IMR-90 (cell line): ENCODE measurements at regions not wholly inside any gene's neighbourhood (a gene's known extent, or its start where the extent isn't known, plus 50 kb on each side); places are given as distances from the start of the nearest gene placed in this dataset.

Source experiments
- ATAC-seq: fragments of 200-7000 bp; cut with Tn5 transposase; 2 replicates; pipeline ENCODE4 v1.9.1; 2020; ENCODE audit warnings: low read depth, mild to moderate bottlenecking, moderate library complexity
- BruUV-seq: library from RNA; stranded (reverse); fragments of 400-500 nt; replicated peaks from 2 replicates; lab custom pipeline; 2021; lab: Mats Ljungman, UMichigan
- CTCF ChIA-PET: fragments of 300-600 bp; formaldehyde crosslinking; extraction: SDS; loops from one replicate; lab custom pipeline; 2021; ENCODE audit warnings: antibody characterized with exemption; lab: Yijun Ruan, JAX
- POLR2A ChIA-PET: fragments of 300-600 bp; sonication (Branson Sonifier 250); formaldehyde crosslinking; loops from one replicate; lab custom pipeline; 2022; ENCODE audit warnings: antibody characterized with exemption; ENCODE audit not compliant: unreplicated experiment; lab: Charles Lee
- DNase-seq: peaks from one replicate; pipeline ENCODE4 v3.0.0; 2013
- H2AFZ ChIP-seq: replicated peaks from 2 replicates; pipeline ENCODE3; 2013; ENCODE audit warnings: low read length, mild to moderate bottlenecking; ENCODE audit not compliant: poor library complexity
- H2AK5ac ChIP-seq: 2 replicates; pipeline ENCODE4 v1.6.1; 2013; ENCODE audit warnings: low read depth, low read length, inconsistent platforms
- H2AK9ac ChIP-seq: replicated peaks from 2 replicates; pipeline ENCODE3; 2013; ENCODE audit warnings: mild to moderate bottlenecking, low read depth, low read length, moderate library complexity; ENCODE audit not compliant: poor library complexity
- H2BK120ac ChIP-seq: 2 replicates; pipeline ENCODE4 v1.6.1; 2013; ENCODE audit warnings: low read depth, low read length, inconsistent platforms
- H2BK15ac ChIP-seq: 3 replicates; pipeline ENCODE4 v1.6.1; 2013; ENCODE audit warnings: low read depth, low read length, inconsistent platforms
- H2BK20ac ChIP-seq: 2 replicates; pipeline ENCODE4 v1.6.1; 2013; ENCODE audit warnings: low read depth, mild to moderate bottlenecking, inconsistent platforms, low read length, moderate library complexity
- H2BK5ac ChIP-seq: 2 replicates; pipeline ENCODE4 v1.6.1; 2013; ENCODE audit warnings: mild to moderate bottlenecking, low read depth, low read length, inconsistent platforms; ENCODE audit not compliant: poor library complexity, severe bottlenecking
- H3K14ac ChIP-seq: replicated peaks from 2 replicates; pipeline ENCODE4 v1.6.1; 2013; ENCODE audit warnings: low read depth, low read length, inconsistent platforms
- H3K18ac ChIP-seq: 2 replicates; pipeline ENCODE4 v1.6.1; 2013; ENCODE audit warnings: low read depth, low read length, control low read depth
- H3K23ac ChIP-seq: 2 replicates; pipeline ENCODE4 v1.6.1; 2013; ENCODE audit warnings: low read depth, low read length, inconsistent platforms
- H3K27ac ChIP-seq: 2 replicates; pipeline ENCODE4 v1.5.1; 2013; ENCODE audit warnings: mild to moderate bottlenecking, control low read depth, low read length; ENCODE audit not compliant: insufficient read depth
- H3K27me3 ChIP-seq: 2 replicates; pipeline ENCODE4 v1.6.1; 2013; ENCODE audit warnings: low read length; ENCODE audit not compliant: control insufficient read depth, insufficient read depth
- H3K36me3 ChIP-seq: 2 replicates; pipeline ENCODE4 v1.6.1; 2013; ENCODE audit warnings: low read length, mixed read lengths; ENCODE audit not compliant: control insufficient read depth, insufficient read depth
- H3K4ac ChIP-seq: 2 replicates; pipeline ENCODE4 v1.6.1; 2013; ENCODE audit warnings: low read depth, low read length, inconsistent platforms
- H3K4me1 ChIP-seq: 2 replicates; pipeline ENCODE4 v1.6.1; 2013; ENCODE audit warnings: low read length, mixed read lengths; ENCODE audit not compliant: control insufficient read depth, insufficient read depth
- H3K4me2 ChIP-seq: 2 replicates; pipeline ENCODE4 v1.6.1; 2013; ENCODE audit warnings: low read depth, mild to moderate bottlenecking, control low read depth, low read length, moderate library complexity
- H3K4me3 ChIP-seq: 2 replicates; pipeline ENCODE4 v1.5.1; 2013; ENCODE audit warnings: low read depth, mild to moderate bottlenecking, control low read depth, low read length, moderate library complexity; ENCODE audit not compliant: insufficient read depth
- H3K56ac ChIP-seq: 2 replicates; pipeline ENCODE4 v1.6.1; 2013; ENCODE audit warnings: low read length, inconsistent platforms; ENCODE audit not compliant: insufficient read depth; ENCODE audit errors: extremely low read depth
- H3K79me1 ChIP-seq, 2 experiments: 2 replicates each; pipeline ENCODE4 v1.6.1; 2013; ENCODE audit warnings: low read length in 2 of 2, inconsistent platforms in 1 of 2, low read depth in 1 of 2
- H3K9ac ChIP-seq: 2 replicates; pipeline ENCODE4 v1.6.1; 2013; ENCODE audit warnings: low read depth, low read length, control low read depth
- H3K9me1 ChIP-seq: 2 replicates; pipeline ENCODE4 v1.6.1; 2013; ENCODE audit warnings: low read length, inconsistent platforms; ENCODE audit not compliant: insufficient read depth
- H3K9me3 ChIP-seq: 2 replicates; pipeline ENCODE4 v1.6.1; 2013; ENCODE audit warnings: low read length; ENCODE audit not compliant: control insufficient read depth, insufficient read depth
- H4K20me1 ChIP-seq: 2 replicates; pipeline ENCODE4 v1.6.1; 2013; ENCODE audit warnings: low read length, inconsistent platforms; ENCODE audit not compliant: insufficient read depth
- H4K5ac ChIP-seq: 2 replicates; pipeline ENCODE4 v1.6.1; 2013; ENCODE audit warnings: mild to moderate bottlenecking, low read depth, low read length, control low read depth
- H4K8ac ChIP-seq, 2 experiments: 2 replicates each; pipeline ENCODE4 v1.6.1; 2013; ENCODE audit warnings: low read depth in 2 of 2, low read length in 2 of 2, control low read depth in 1 of 2, inconsistent platforms in 1 of 2
- H4K91ac ChIP-seq: 2 replicates; pipeline ENCODE4 v1.6.1; 2013; ENCODE audit warnings: low read depth, low read length, inconsistent platforms; ENCODE audit not compliant: insufficient read depth
- BHLHE40 ChIP-seq: fragments of 150-350 bp; IDR thresholded peaks from 2 replicates; pipeline ENCODE4 v1.6.1; 2016; ENCODE audit warnings: mild to moderate bottlenecking, low read depth, low read length
- CEBPB ChIP-seq: IDR thresholded peaks from 2 replicates; pipeline ENCODE4 v1.6.1; 2012; ENCODE audit warnings: low read depth, low read length, improper control_type of control experiment
- CHD1 ChIP-seq: IDR thresholded peaks from 2 replicates; pipeline ENCODE4 v1.6.1; 2012; ENCODE audit warnings: low read depth, low read length, improper control_type of control experiment
- ELK1 ChIP-seq: fragments of 150-350 bp; IDR thresholded peaks from 2 replicates; pipeline ENCODE4 v1.6.1; 2016; ENCODE audit warnings: low read depth, mild to moderate bottlenecking, low read length, moderate library complexity, borderline replicate concordance
- FOS ChIP-seq: fragments of 150-350 bp; IDR thresholded peaks from 2 replicates; pipeline ENCODE4 v1.6.1; 2016; ENCODE audit warnings: low read depth, low read length
- MAFK ChIP-seq: IDR thresholded peaks from 2 replicates; pipeline ENCODE4 v1.6.1; 2012; ENCODE audit warnings: low read depth, low read length, improper control_type of control experiment
- MAZ ChIP-seq: IDR thresholded peaks from 2 replicates; pipeline ENCODE4 v1.6.1; 2012; ENCODE audit warnings: low read depth, mild to moderate bottlenecking, low read length, improper control_type of control experiment, moderate library complexity, borderline replicate concordance
- MXI1 ChIP-seq: IDR thresholded peaks from 2 replicates; pipeline ENCODE4 v1.6.1; 2012; ENCODE audit warnings: low read depth, mild to moderate bottlenecking, low read length, moderate library complexity, borderline replicate concordance
- NFE2L2 ChIP-seq: fragments of 150-350 bp; IDR thresholded peaks from 2 replicates; pipeline ENCODE4 v1.6.1; 2016; ENCODE audit warnings: low read depth, mild to moderate bottlenecking, low read length
- POLR2A ChIP-seq: IDR thresholded peaks from 2 replicates; pipeline ENCODE4 v1.6.1; 2012; ENCODE audit warnings: mild to moderate bottlenecking, low read depth, low read length
- RAD21 ChIP-seq: IDR thresholded peaks from 2 replicates; pipeline ENCODE4 v1.6.1; 2012; ENCODE audit warnings: low read length, improper control_type of control experiment
- RCOR1 ChIP-seq: IDR thresholded peaks from 2 replicates; pipeline ENCODE4 v1.6.1; 2012; ENCODE audit warnings: mild to moderate bottlenecking, low read length, improper control_type of control experiment; ENCODE audit not compliant: insufficient replicate concordance
- SMC3 ChIP-seq: fragments of 150-350 bp; IDR thresholded peaks from 2 replicates; pipeline ENCODE4 v1.6.1; 2016; ENCODE audit warnings: low read depth, mild to moderate bottlenecking, antibody characterized with exemption, low read length, moderate library complexity
- USF2 ChIP-seq: fragments of 150-350 bp; IDR thresholded peaks from 2 replicates; pipeline ENCODE4 v1.6.1; 2017; ENCODE audit warnings: mild to moderate bottlenecking, antibody characterized with exemption, low read length, low read depth
- WGBS, 2 experiments: methylation state at CpG; one replicate each; pipeline versions ENCODE4 v1.1.5 to v1.1.7; 2013; ENCODE audit warnings: missing lambda C conversion rate in 2 of 2; ENCODE audit not compliant: insufficient read length in 1 of 2; ENCODE audit errors: extremely low coverage in 2 of 2; 5-methylcytosine and 5-hydroxymethylcytosine counted together
- dilution Hi-C: fragments of 300-500 bp; cut with HindIII; formaldehyde crosslinking; loops from one replicate; pipeline ENCODE4 v1.14.3; 2018; ENCODE audit warnings: low sequenced_read_pairs; ENCODE audit not compliant: unreplicated experiment
- in situ Hi-C: fragments of 300-500 bp; cut with MboI; formaldehyde crosslinking; loops from 3 replicates; pipeline ENCODE4 v1.14.3; 2019; ENCODE audit warnings: low sequenced_read_pairs, inconsistent platforms, mixed read lengths
- intact Hi-C: fragments of 100-400 bp; cut with micrococcal nuclease; formaldehyde crosslinking; loops from 2 replicates; pipeline ENCODE4 v1.10.0; 2022
- TF ChIP-seq, protein P1 (sequence below): conservative IDR thresholded peaks from 2 replicates; pipeline ENCODE4 v1.5.1; 2012; ENCODE audit warnings: mild to moderate bottlenecking, low read depth, low read length, improper control_type of control experiment

GRCh38 chr16:59424714-59425273, 690.7 kb upstream of the GOT2 start:
- H3K79me1 ChIP-seq, result no peaks in the 10 kb centered on the region
- H4K91ac ChIP-seq, result no peak overlapping the region
- H2AFZ ChIP-seq, result no peak overlapping the region
- no peaks in the 10 kb centered on the region for H4K20me1 ChIP-seq
- ChIA-PET CTCF (no interaction called here), POLR2A (no interaction called here)
- H3K14ac ChIP-seq, result no peak overlapping the region
- intact Hi-C loops, result no loop called here
- H3K36me3 ChIP-seq, result no peaks in the 10 kb centered on the region
- H3K9me3 ChIP-seq, result no peaks in the 10 kb centered on the region
- no peak overlapping the region for H2BK20ac ChIP-seq
- H3K9ac ChIP-seq, result no peak overlapping the region
- TF ChIP-seq MAZ, result no peak
- TF ChIP-seq CHD1, result no peak
- no peak for TF ChIP-seq USF2
- TF ChIP-seq RAD21, result no peak
- TF ChIP-seq FOS, result no peak
- TF ChIP-seq SMC3, result no peak
- TF ChIP-seq CEBPB, result no peak
- TF ChIP-seq, protein P1, sequence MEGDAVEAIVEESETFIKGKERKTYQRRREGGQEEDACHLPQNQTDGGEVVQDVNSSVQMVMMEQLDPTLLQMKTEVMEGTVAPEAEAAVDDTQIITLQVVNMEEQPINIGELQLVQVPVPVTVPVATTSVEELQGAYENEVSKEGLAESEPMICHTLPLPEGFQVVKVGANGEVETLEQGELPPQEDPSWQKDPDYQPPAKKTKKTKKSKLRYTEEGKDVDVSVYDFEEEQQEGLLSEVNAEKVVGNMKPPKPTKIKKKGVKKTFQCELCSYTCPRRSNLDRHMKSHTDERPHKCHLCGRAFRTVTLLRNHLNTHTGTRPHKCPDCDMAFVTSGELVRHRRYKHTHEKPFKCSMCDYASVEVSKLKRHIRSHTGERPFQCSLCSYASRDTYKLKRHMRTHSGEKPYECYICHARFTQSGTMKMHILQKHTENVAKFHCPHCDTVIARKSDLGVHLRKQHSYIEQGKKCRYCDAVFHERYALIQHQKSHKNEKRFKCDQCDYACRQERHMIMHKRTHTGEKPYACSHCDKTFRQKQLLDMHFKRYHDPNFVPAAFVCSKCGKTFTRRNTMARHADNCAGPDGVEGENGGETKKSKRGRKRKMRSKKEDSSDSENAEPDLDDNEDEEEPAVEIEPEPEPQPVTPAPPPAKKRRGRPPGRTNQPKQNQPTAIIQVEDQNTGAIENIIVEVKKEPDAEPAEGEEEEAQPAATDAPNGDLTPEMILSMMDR, result no peak
- no peak for TF ChIP-seq ELK1
- no peak for TF ChIP-seq NFE2L2
- TF ChIP-seq MAFK, result no peak
- TF ChIP-seq BHLHE40, result no peak
- no peak for TF ChIP-seq MXI1
- no peak for TF ChIP-seq RCOR1
- TF ChIP-seq POLR2A, result no peak
- H3K4ac ChIP-seq, result no peak overlapping the region
- H3K4me2 ChIP-seq, result no peak overlapping the region
- BruUV-seq, result no TSS peak
- H3K56ac ChIP-seq, result no peak overlapping the region
- no peak overlapping the region for H3K18ac ChIP-seq
- in situ Hi-C loops, result no loop called here
- no peak overlapping the region for H2BK120ac ChIP-seq
- no peaks in the 10 kb centered on the region for H3K27me3 ChIP-seq
- DNase-seq (no peak), ATAC-seq (no peak)
- dilution Hi-C loops, result no loop called here
- no peak overlapping the region for H2AK9ac ChIP-seq
- no CpG with 5 or more reads among the region's 2 CpGs for WGBS, 2 experiments
- H4K5ac ChIP-seq, result no peak overlapping the region
- no peak overlapping the region for H3K4me3 ChIP-seq
- H3K4me1 ChIP-seq, result no peaks in the 10 kb centered on the region
- no peak overlapping the region for H2BK5ac ChIP-seq
- H3K9me1 ChIP-seq, result no peaks in the 10 kb centered on the region
- H3K27ac ChIP-seq, result no peak overlapping the region
- H4K8ac ChIP-seq, result no peak overlapping the region
- no peak overlapping the region for H2BK15ac ChIP-seq
- no peak overlapping the region for H2AK5ac ChIP-seq
- H3K23ac ChIP-seq, result no peak overlapping the region
